OCI-LY3 (cell line): ENCODE measurements at regions not wholly inside any gene's neighbourhood (a gene's known extent, or its start where the extent isn't known, plus 50 kb on each side); places are given as distances from the start of the nearest gene placed in this dataset.
"Not testable (repeated sequence)": the region's sequence is repeated elsewhere in the genome, so short reads cannot be mapped to it uniquely, and the experiment has no call there.

Experiments used
- H2AFZ ChIP-seq: fragments of 200-600, 300-600 bp; shearing (Covaris generic); 2 replicates; pipeline ENCODE4 v1.6.0; 2014; ENCODE audit warnings: antibody characterized with exemption, low read depth, low read length
- H3K27ac ChIP-seq: fragments of 200-600, 300-600 bp; sonication (generic); 2 replicates; pipeline ENCODE4 v1.5.1; 2014; ENCODE audit warnings: mild to moderate bottlenecking, low read length, moderate library complexity, mixed read lengths
- H3K27me3 ChIP-seq: fragments of 200-600, 300-600 bp; sonication (generic); 2 replicates; pipeline ENCODE4 v1.6.1; 2014; ENCODE audit warnings: low read depth, low read length, mixed read lengths
- H3K36me3 ChIP-seq: fragments of 200-600, 300-600 bp; sonication (generic); replicated peaks from 2 replicates; pipeline ENCODE3; 2014; ENCODE audit warnings: low read depth, low read length, mixed read lengths
- H3K4me1 ChIP-seq: fragments of 300-600, 200-600 bp; sonication (generic); 2 replicates; pipeline ENCODE4 v1.6.1; 2014; ENCODE audit warnings: low read length, mixed read lengths
- H3K4me2 ChIP-seq: fragments of 200-600, 300-600 bp; sonication (generic); 2 replicates; pipeline ENCODE4 v1.6.1; 2014; ENCODE audit warnings: low read length, mixed read lengths
- H3K4me3 ChIP-seq: fragments of 300-600, 200-600 bp; sonication (generic); 2 replicates; pipeline ENCODE4 v1.5.1; 2014; ENCODE audit warnings: antibody characterized with exemption, mild to moderate bottlenecking, low read length, moderate library complexity
- H3K79me2 ChIP-seq: fragments of 300-600, 200-600 bp; shearing (Covaris generic); 2 replicates; pipeline ENCODE4 v1.6.1; 2014; ENCODE audit warnings: mild to moderate bottlenecking, low read length, mixed read lengths
- H3K9ac ChIP-seq: fragments of 300-600, 200-600 bp; shearing (Covaris generic); 2 replicates; pipeline ENCODE4 v1.6.0; 2014; ENCODE audit warnings: mild to moderate bottlenecking, low read length, moderate library complexity
- H3K9me3 ChIP-seq: fragments of 200-600, 300-600 bp; shearing (Covaris generic); 2 replicates; pipeline ENCODE4 v1.6.1; 2014; ENCODE audit warnings: low read length, mixed read lengths; ENCODE audit not compliant: insufficient read depth
- H4K20me1 ChIP-seq: fragments of 200-600, 300-600 bp; sonication (generic); 2 replicates; pipeline ENCODE4 v1.6.1; 2016; ENCODE audit warnings: low read length, mixed read lengths; ENCODE audit not compliant: insufficient read depth
- EZH2phosphoT487 ChIP-seq: fragments of 200-600 bp; shearing (Covaris generic); IDR thresholded peaks from 2 replicates; pipeline ENCODE4 v1.6.1; 2018; ENCODE audit warnings: antibody characterized with exemption, mixed run types, low read depth
- TF ChIP-seq, protein P1 (sequence below): fragments of 200-600, 300-600 bp; sonication (generic); IDR thresholded peaks from 2 replicates; pipeline ENCODE4 v1.5.1; 2014; ENCODE audit warnings: antibody characterized with exemption, low read length, low read depth

DNA sequence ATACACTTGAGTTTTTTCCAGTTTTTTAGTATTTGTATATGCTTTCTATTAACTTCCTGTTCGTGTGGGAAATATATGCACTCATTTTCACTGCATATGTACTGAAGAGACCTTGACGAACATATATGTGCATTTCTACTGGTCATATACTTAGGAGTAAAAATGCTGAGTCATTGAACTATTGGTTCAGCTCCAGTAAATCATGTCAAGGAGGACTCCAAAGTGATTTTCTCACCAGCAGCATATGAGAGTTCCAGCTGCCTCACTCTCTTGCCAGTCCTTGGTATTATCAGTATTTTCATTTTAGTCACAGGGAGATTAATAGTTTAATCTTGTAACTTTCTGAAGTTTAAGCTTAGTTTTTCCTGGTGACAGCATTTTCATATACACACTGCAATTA lies 2750.2 kb downstream of the ARAP2 start:
- Histone ChIP-seq H3K4me3 (no peak overlapping the region), H3K9ac (no peak overlapping the region), H3K79me2 (no peaks in the 10 kb centered on the region), H3K4me1 (no peaks in the 10 kb centered on the region), H2AFZ (no peak overlapping the region), H3K27ac (no peak overlapping the region), H3K27me3 (no peaks in the 10 kb centered on the region), H3K36me3 (no peaks in the 10 kb centered on the region), H3K4me2 (no peak overlapping the region), H4K20me1 (no peaks in the 10 kb centered on the region), H3K9me3 (no peaks in the 10 kb centered on the region)
- no peak for TF ChIP-seq EZH2phosphoT487
- TF ChIP-seq, protein P1, sequence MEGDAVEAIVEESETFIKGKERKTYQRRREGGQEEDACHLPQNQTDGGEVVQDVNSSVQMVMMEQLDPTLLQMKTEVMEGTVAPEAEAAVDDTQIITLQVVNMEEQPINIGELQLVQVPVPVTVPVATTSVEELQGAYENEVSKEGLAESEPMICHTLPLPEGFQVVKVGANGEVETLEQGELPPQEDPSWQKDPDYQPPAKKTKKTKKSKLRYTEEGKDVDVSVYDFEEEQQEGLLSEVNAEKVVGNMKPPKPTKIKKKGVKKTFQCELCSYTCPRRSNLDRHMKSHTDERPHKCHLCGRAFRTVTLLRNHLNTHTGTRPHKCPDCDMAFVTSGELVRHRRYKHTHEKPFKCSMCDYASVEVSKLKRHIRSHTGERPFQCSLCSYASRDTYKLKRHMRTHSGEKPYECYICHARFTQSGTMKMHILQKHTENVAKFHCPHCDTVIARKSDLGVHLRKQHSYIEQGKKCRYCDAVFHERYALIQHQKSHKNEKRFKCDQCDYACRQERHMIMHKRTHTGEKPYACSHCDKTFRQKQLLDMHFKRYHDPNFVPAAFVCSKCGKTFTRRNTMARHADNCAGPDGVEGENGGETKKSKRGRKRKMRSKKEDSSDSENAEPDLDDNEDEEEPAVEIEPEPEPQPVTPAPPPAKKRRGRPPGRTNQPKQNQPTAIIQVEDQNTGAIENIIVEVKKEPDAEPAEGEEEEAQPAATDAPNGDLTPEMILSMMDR, result no peak

DNA sequence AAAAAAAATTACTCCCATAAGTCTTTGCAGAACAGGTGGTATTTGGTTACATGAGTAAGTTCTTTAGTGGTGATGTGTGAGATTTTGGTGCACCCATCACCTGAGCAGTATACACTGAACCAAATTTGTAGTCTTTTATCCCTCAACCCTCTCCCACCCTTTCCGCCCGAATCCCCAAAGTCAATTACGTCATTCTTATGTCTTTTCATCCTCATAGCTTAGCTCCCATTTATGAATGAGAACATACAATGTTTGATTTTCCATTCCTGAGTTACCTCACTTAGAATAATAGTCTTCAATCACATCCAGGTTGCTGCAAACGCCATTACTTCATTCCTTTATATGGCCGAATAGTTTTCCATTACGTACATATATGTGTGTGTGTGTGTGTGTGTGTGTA lies 2742.7 kb downstream of the ARAP2 start:
- H2AFZ ChIP-seq, H4K20me1 ChIP-seq, H3K36me3 ChIP-seq, H3K4me3 ChIP-seq, H3K9ac ChIP-seq, H3K27ac ChIP-seq, H3K4me2 ChIP-seq, H3K27me3 ChIP-seq, H3K4me1 ChIP-seq, H3K79me2 ChIP-seq, H3K9me3 ChIP-seq: not testable (repeated sequence)

DNA sequence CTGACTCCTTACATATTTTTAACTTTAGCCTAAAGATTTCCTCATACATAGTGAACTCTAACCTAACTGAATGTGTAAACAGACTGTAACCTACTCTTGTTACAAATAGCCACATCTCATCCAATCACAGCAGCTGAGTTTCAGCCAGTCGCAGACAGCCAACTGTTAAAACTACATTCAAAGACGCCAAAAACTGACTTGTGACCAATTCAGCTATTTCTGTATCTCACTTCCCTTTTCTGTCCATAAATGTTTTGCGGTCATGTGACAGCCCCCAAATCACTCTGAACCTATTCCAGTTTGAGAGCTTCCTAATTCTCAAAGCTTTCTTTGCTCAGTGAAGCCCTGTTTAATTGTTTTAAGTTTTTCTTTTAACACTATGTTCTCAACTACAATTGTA lies 2731.9 kb downstream of the ARAP2 start:
- Histone ChIP-seq H4K20me1 (no peaks in the 10 kb centered on the region), H3K27ac (peak overlapping the region; percentile 38), H3K4me1 (peaks cover 16% of the 10 kb centered on the region), H3K79me2 (no peaks in the 10 kb centered on the region), H3K9ac (no peak overlapping the region), H3K4me2 (no peak overlapping the region), H3K36me3 (peaks cover 5% of the 10 kb centered on the region), H2AFZ (no peak overlapping the region; the same call in 1 of the 2 replicates), H3K9me3 (no peaks in the 10 kb centered on the region), H3K27me3 (no peaks in the 10 kb centered on the region), H3K4me3 (no peak overlapping the region)
- TF ChIP-seq, protein P1, result no peak
- TF ChIP-seq EZH2phosphoT487, result no peak

DNA sequence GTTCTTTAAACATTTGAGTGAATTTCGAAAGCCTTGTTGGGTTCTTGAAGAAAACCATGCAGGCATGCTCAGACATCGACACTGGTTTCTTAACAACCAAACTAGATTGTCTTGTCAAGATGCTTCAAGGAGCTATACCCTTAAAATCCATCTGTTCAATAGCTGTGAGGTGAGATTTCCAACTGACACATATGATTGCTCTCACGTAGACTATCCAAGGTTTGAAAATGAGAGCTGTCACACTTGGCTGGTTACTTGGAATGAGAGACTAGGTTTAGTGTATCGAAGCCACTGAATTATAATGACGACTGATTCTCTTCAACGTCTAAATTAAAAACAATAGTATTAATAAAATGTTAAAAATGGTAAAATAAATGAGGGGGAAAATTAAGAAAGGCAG lies 2725.5 kb downstream of the ARAP2 start:
- Histone ChIP-seq H3K9ac (no peak overlapping the region), H2AFZ (no peak overlapping the region), H3K9me3 (0 out of 2 replicates have a peak, but pooled peaks cover 6% of the 10 kb centered on the region), H3K4me3 (no peak overlapping the region), H3K4me2 (no peak overlapping the region), H4K20me1 (no peaks in the 10 kb centered on the region), H3K27ac (no peak overlapping the region), H3K79me2 (no peaks in the 10 kb centered on the region), H3K4me1 (no peaks in the 10 kb centered on the region), H3K36me3 (no peaks in the 10 kb centered on the region), H3K27me3 (no peaks in the 10 kb centered on the region)
- no peak for TF ChIP-seq EZH2phosphoT487
- TF ChIP-seq, protein P1, result no peak

DNA sequence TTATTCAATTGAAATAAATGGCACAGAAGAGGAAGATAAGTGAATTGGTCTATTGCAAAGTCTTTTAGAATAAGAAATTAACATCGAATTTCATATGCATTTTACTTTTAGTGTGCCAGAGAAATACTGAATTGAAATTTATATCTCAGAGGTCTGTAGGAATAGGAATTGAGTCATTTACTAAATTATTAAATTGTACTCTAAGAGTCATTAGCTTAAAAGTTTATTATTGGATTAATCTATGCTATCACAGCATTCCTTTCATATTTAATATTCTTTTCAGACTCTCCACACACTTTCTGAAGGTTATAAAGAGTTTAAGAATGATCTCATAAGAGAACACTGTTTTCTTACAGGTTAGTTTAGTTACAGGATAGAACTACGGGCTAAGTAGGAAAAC lies 2711.5 kb downstream of the ARAP2 start:
- no peak overlapping the region for H3K4me3 ChIP-seq
- no peaks in the 10 kb centered on the region for H3K9me3 ChIP-seq
- no peaks in the 10 kb centered on the region for H4K20me1 ChIP-seq
- no peaks in the 10 kb centered on the region for H3K79me2 ChIP-seq
- no peaks in the 10 kb centered on the region for H3K36me3 ChIP-seq
- no peak overlapping the region for H3K27ac ChIP-seq
- H2AFZ ChIP-seq, result no peak overlapping the region
- no peaks in the 10 kb centered on the region for H3K4me1 ChIP-seq
- TF ChIP-seq EZH2phosphoT487, result no peak
- TF ChIP-seq, protein P1, result no peak
- no peaks in the 10 kb centered on the region for H3K27me3 ChIP-seq
- no peak overlapping the region for H3K4me2 ChIP-seq
- H3K9ac ChIP-seq, result no peak overlapping the region
